HepG2 (cell line): ENCODE measurements at regions not wholly inside any gene's neighbourhood (a gene's known extent, or its start where the extent isn't known, plus 50 kb on each side); places are given as distances from the start of the nearest gene placed in this dataset.

Experiments used
- ATAC-seq: fragments of 200-7000 bp; cut with Tn5 transposase; 3 replicates; pipeline ENCODE4 v1.9.1; 2020; ENCODE audit warnings: mild to moderate bottlenecking, moderate library complexity
- BruUV-seq: library from RNA; stranded (reverse); fragments of 400-500 nt; replicated peaks from 2 replicates; lab custom pipeline; 2021; lab: Mats Ljungman, UMichigan
- CTCF ChIA-PET: fragments of 300-600 bp; formaldehyde crosslinking; extraction: SDS; loops from one replicate; lab custom pipeline; 2021; ENCODE audit warnings: low total read pairs, inconsistent platforms, low intra/inter-chr PET ratio; lab: Yijun Ruan, JAX
- POLR2A ChIA-PET: fragments of 350-600 bp; sonication (Branson Sonifier 250); formaldehyde crosslinking; loops from one replicate; lab custom pipeline; 2020; ENCODE audit warnings: antibody characterized with exemption, inconsistent platforms; lab: Yijun Ruan, JAX
- DNase-seq: peaks from one replicate; pipeline ENCODE4 v3.0.0-alpha.2; 2015; ENCODE audit warnings: low spot score
- FAIRE-seq: peaks from 3 replicates; lab custom pipeline; 2011; peaks lifted over from hg19 to GRCh38; lab: Jason Lieb, UNC
- H2AFZ ChIP-seq: one replicate; pipeline ENCODE4 v1.6.1; 2011; ENCODE audit warnings: low read length, inconsistent platforms
- H3K27ac ChIP-seq: fragments of 300-600 bp; 3 replicates; pipeline ENCODE4 v1.8.0; 2011; ENCODE audit warnings: mixed run types, mild to moderate bottlenecking, mixed read lengths, low read length, inconsistent platforms; ENCODE audit not compliant: insufficient read depth; ENCODE audit errors: extremely low read length
- H3K27me3 ChIP-seq, 2 experiments: fragments of 200-600 bp in 1 of 2; 2 replicates in 1 of 2; 3 replicates in 1 of 2; pipeline versions ENCODE4 v1.6.0 to v1.8.0; 2011; ENCODE audit warnings: low read length in 2 of 2, mild to moderate bottlenecking in 2 of 2, moderate library complexity in 2 of 2, inconsistent platforms in 1 of 2; ENCODE audit not compliant: insufficient read depth in 2 of 2, control insufficient read depth in 1 of 2
- H3K36me3 ChIP-seq, 2 experiments: fragments of 200-600 bp in 1 of 2; replicated peaks in 1 of 2; 2 replicates in 1 of 2; 3 replicates in 1 of 2; pipeline versions ENCODE4 v1.5.1 to v1.8.0; 2011; ENCODE audit warnings: low read length in 2 of 2, inconsistent platforms in 1 of 2; ENCODE audit not compliant: insufficient read depth in 2 of 2, control insufficient read depth in 1 of 2
- H3K4me1 ChIP-seq: 2 replicates; pipeline ENCODE4 v1.5.1; 2012; ENCODE audit warnings: low read length, inconsistent platforms; ENCODE audit not compliant: insufficient read depth
- H3K4me2 ChIP-seq: 2 replicates; pipeline ENCODE4 v1.6.0; 2011; ENCODE audit warnings: low read depth, low read length, inconsistent platforms
- H3K4me3 ChIP-seq, 3 experiments: fragments of 200-600 bp in 1 of 3; sonication (generic), shearing (Covaris generic) in 1 of 3; replicated peaks in 1 of 3; 2 replicates each; pipeline ENCODE4 v1.5.1; 2011 to 2016; ENCODE audit warnings: low read length in 3 of 3, inconsistent platforms in 2 of 3, low read depth in 2 of 3, mild to moderate bottlenecking in 2 of 3, control low read depth in 1 of 3, mixed read lengths in 1 of 3; ENCODE audit not compliant: insufficient read depth in 1 of 3
- H3K79me2 ChIP-seq: one replicate; pipeline ENCODE4 v1.6.1; 2011; ENCODE audit warnings: low read length, inconsistent platforms; ENCODE audit not compliant: insufficient read depth
- H3K9ac ChIP-seq: 2 replicates; pipeline ENCODE4 v1.6.0; 2011; ENCODE audit warnings: mild to moderate bottlenecking, low read depth, low read length, inconsistent platforms; ENCODE audit not compliant: insufficient read depth
- H3K9me3 ChIP-seq: 2 replicates; pipeline ENCODE4 v1.5.1; 2012; ENCODE audit warnings: mild to moderate bottlenecking, low read length
- H4K20me1 ChIP-seq: 2 replicates; pipeline ENCODE4 v1.6.0; 2011; ENCODE audit warnings: inconsistent platforms, mild to moderate bottlenecking, low read length, moderate library complexity; ENCODE audit not compliant: insufficient read depth
- ARID2 ChIP-seq: sonication (generic); formaldehyde crosslinking; IDR thresholded peaks from 2 replicates; pipeline ENCODE4 v1.8.1; 2022; ENCODE audit warnings: mild to moderate bottlenecking, missing genetic modification reagents, borderline replicate concordance
- CREB1 ChIP-seq, 2 experiments: fragments of 450-650 bp in 1 of 2; IDR thresholded peaks; 2 replicates each; pipeline ENCODE4 v1.6.1; 2016 to 2017; ENCODE audit warnings: control low read depth in 1 of 2, mild to moderate bottlenecking in 1 of 2, missing compliant biosample characterization in 1 of 2, missing genetic modification characterization in 1 of 2
- ELF1 ChIP-seq: sonication (generic); formaldehyde crosslinking; IDR thresholded peaks from 2 replicates; pipeline ENCODE4 v1.4.0; 2020; ENCODE audit warnings: missing genetic modification reagents
- FIP1L1 ChIP-seq: fragments of 200-400 bp; formaldehyde crosslinking; IDR thresholded peaks from 2 replicates; pipeline ENCODE4 v1.6.1; 2018; ENCODE audit warnings: low read depth, mild to moderate bottlenecking, low read length, moderate library complexity, borderline replicate concordance; ENCODE audit not compliant: insufficient read depth
- GRHL1 ChIP-seq: sonication (generic); formaldehyde crosslinking; conservative IDR thresholded peaks from 2 replicates; pipeline ENCODE4 v1.8.0; 2022; ENCODE audit warnings: missing genetic modification reagents
- PHF20 ChIP-seq: sonication (generic); formaldehyde crosslinking; IDR thresholded peaks from 2 replicates; pipeline ENCODE4 v1.5.0; 2020; ENCODE audit warnings: mild to moderate bottlenecking, missing genetic modification reagents
- PHF8 ChIP-seq: sonication (generic); formaldehyde crosslinking; IDR thresholded peaks from 2 replicates; pipeline ENCODE4 v1.5.0; 2020; ENCODE audit warnings: missing genetic modification reagents
- ZBTB7A ChIP-seq: sonication (generic); formaldehyde crosslinking; IDR thresholded peaks from 2 replicates; pipeline ENCODE4 v1.8.0; 2022; ENCODE audit warnings: mild to moderate bottlenecking, missing genetic modification reagents
- ZHX1 ChIP-seq: sonication (generic); formaldehyde crosslinking; IDR thresholded peaks from 2 replicates; pipeline ENCODE4 v1.8.1; 2022; ENCODE audit warnings: low read depth, mild to moderate bottlenecking, missing genetic modification reagents
- ZNF556 ChIP-seq: sonication (generic); formaldehyde crosslinking; IDR thresholded peaks from 2 replicates; pipeline ENCODE4 v1.4.0; 2020; ENCODE audit warnings: mild to moderate bottlenecking, missing genetic modification reagents, borderline replicate concordance
- ZNF577 ChIP-seq: sonication (generic); formaldehyde crosslinking; IDR thresholded peaks from 2 replicates; pipeline ENCODE4 v1.4.0; 2020; ENCODE audit warnings: mild to moderate bottlenecking, low read depth, missing genetic modification reagents, borderline replicate concordance
- ZNF713 ChIP-seq: sonication (generic); formaldehyde crosslinking; IDR thresholded peaks from 2 replicates; pipeline ENCODE4 v1.4.0; 2020; ENCODE audit warnings: mild to moderate bottlenecking, missing genetic modification reagents
- ZNF775 ChIP-seq: sonication (generic); formaldehyde crosslinking; IDR thresholded peaks from 2 replicates; pipeline ENCODE4 v1.4.0; 2020; ENCODE audit warnings: missing genetic modification reagents, mild to moderate bottlenecking, moderate library complexity, borderline replicate concordance
- ZSCAN21 ChIP-seq: sonication (generic); formaldehyde crosslinking; IDR thresholded peaks from 2 replicates; pipeline ENCODE4 v1.8.0; 2022; ENCODE audit warnings: mild to moderate bottlenecking, missing genetic modification reagents, moderate library complexity, borderline replicate concordance
- WGBS: methylation state at CpG from one replicate; pipeline ENCODE4 v1.1.6; 2017; ENCODE audit warnings: low lambda C conversion rate; 5-methylcytosine and 5-hydroxymethylcytosine counted together
- in situ Hi-C: cut with HindIII; loops from 2 replicates; pipeline ENCODE4 v1.10.0; 2017; ENCODE audit warnings: low pct_unique_long_range_greater_than_20kb; ENCODE audit not compliant: extremely low pct_ligation_motif_present
- intact Hi-C: fragments of 100-400 bp; cut with micrococcal nuclease; formaldehyde crosslinking; loops from one replicate; pipeline ENCODE4 v1.10.0; 2022; ENCODE audit not compliant: unreplicated experiment

- WGBS = no CpG with 5 or more reads among the region's 1 CpG
- no peaks in the 10 kb centered on the region for H3K9me3 ChIP-seq
- no TSS peak for BruUV-seq
Measured at GRCh38 chr12:29072631-29073030, 76.4 kb upstream of the FAR2 start.

More at GRCh38 chr12:29072631-29073030, 76.4 kb upstream of the FAR2 start:
- POLR2A ChIA-PET = no interaction called here
- Histone ChIP-seq H3K27me3 (no peaks in the 10 kb centered on the region), H4K20me1 (no peaks in the 10 kb centered on the region), H3K4me3 (no peak overlapping the region), H3K79me2 (no peaks in the 10 kb centered on the region), H2AFZ (no peak overlapping the region), H3K4me2 (no peak overlapping the region), H3K27ac (no peak overlapping the region)
- DNase-seq (no peak), ATAC-seq (no peak), FAIRE-seq (no peak)
- CTCF ChIA-PET = interaction anchor here (1.9 kb wide), 1 partner anchor 245 kb away, joined by 15 read pairs; no protein-coding TSS in a partner anchor
- intact Hi-C loops = loop anchor here (5.0 to 10.0 kb wide), 2 partner anchors 245 to 1772 kb away; no protein-coding TSS in a partner anchor
- TF ChIP-seq PHF8 (CRISPR knock-in tag) = no peak
- TF ChIP-seq ELF1 (CRISPR knock-in tag) = no peak
- no peak for TF ChIP-seq ZNF577
- TF ChIP-seq GRHL1 (CRISPR knock-in tag) = no peak
- no peak for TF ChIP-seq ARID2 (CRISPR knock-in tag)
- no peak for TF ChIP-seq ZHX1 (CRISPR knock-in tag)
- TF ChIP-seq ZNF556 (CRISPR knock-in tag) = no peak
- TF ChIP-seq CREB1 (IDR thresholded peaks at IDR 0.05) = no peak
- no peak for TF ChIP-seq CREB1 (CRISPR knock-in tag; IDR thresholded peaks at IDR 0.05)
- TF ChIP-seq FIP1L1 = no peak
- no peak for TF ChIP-seq ZNF713 (CRISPR knock-in tag)
- TF ChIP-seq PHF20 (CRISPR knock-in tag) = no peak
- no peak for TF ChIP-seq ZNF775 (CRISPR knock-in tag)
- TF ChIP-seq ZBTB7A (CRISPR knock-in tag) = no peak
- no peak for TF ChIP-seq ZSCAN21
- TF ChIP-seq, all 625 proteins: peak for 0
- in situ Hi-C loops = no loop called here
- Histone ChIP-seq H3K4me1 (no peaks in the 10 kb centered on the region), H3K9ac (no peak overlapping the region), H3K36me3 (no peaks in the 10 kb centered on the region)
